ENCODE measurements at regions not wholly inside any gene's neighbourhood (a gene's known extent, or its start where the extent isn't known, plus 50 kb on each side); places are given as distances from the start of the nearest gene placed in this dataset.

GRCh38 chr4:157908031-157908430 is 264.8 kb downstream of the GASK1B start:
- no peak for TF ChIP-seq POLR2A (IDR thresholded peaks at IDR 0.05)
- TF ChIP-seq CTCF (IDR thresholded peaks at IDR 0.05) = no peak

Data from lower leg skin (tissue), 3 donors.